Inflammatory macrophage treated with lipopolysaccharide for 1 hour (primary cell): ENCODE measurements at regions not wholly inside any gene's neighbourhood (a gene's known extent, or its start where the extent isn't known, plus 50 kb on each side); places are given as distances from the start of the nearest gene placed in this dataset.

Source experiments
- DNase-seq, 2 donors: peaks; one replicate each; pipeline ENCODE4 v3.0.0-alpha.2; 2020 to 2022

- no peak for DNase-seq
These were observed 1281.8 kb upstream of the MAP3K7 start for GRCh38 chr6:91868539-91869202.

- DNase-seq, result no peak
These were observed 1279.0 kb upstream of the MAP3K7 start for GRCh38 chr6:91865889-91866288.

DNA sequence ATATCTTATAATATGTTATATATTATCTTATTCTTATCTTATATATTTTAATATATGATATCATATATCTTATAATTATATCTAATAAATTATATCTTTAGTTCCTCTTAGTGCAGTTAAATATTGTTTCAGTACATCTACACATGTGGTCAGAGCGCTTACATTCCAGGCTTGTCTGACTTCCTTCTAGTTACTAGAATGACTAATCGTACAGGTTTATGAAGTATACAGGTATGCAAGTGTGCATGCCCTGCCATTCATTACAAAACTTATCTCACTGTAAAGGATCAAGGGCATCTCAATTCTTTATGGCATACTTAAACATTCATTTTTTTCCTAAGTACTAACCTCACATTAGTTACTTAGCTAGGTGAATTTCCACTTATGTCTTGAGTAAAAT, 1278.0 kb upstream of the MAP3K7 start:
- DNase-seq, result no peak

- DNase-seq, result no peak
These were observed 1273.9 kb upstream of the MAP3K7 start for GRCh38 chr6:91860541-91861335.

- no peak for DNase-seq
These were observed 1265.4 kb upstream of the MAP3K7 start for GRCh38 chr6:91852252-91852651.

DNA sequence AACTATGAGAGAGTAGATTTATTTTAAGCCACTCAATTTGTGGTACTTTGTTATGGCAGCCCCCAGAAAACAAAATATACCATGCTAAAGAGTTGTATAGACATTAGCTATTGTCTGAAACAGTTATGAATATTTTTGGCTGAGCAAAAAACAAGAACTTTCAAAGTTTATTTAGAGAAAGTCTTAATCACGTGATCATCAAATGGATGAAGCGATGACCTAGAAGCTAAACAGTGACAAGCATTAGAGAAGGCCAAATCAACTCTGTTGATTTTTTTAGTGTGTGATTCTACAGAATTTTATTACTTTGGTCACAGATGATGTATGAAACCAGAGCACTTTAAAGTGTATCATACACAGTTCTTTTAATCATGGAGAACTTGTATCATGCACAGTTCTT, 1247.9 kb upstream of the MAP3K7 start:
- no peak for DNase-seq

DNA sequence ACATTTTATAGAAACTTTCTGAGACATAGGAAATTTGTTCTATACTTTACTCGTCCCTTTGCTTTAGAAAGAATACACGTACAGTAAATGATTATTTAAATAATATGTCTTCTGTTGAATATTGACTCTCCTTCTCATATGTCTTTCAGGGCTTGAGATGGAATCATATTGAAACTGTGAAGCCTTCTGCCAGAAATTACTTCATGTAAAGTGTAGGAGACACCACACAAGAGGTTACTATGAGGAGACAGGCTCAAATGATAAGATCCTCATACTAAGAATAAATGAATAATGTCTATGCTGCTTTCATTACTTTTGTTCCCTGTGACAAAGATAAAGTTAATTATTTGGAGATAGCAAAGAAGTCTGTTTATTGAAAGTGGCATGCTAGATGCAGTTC, 1240.3 kb upstream of the MAP3K7 start:
- no peak for DNase-seq

GRCh38 chr6:91826128-91826527, 1239.3 kb upstream of the MAP3K7 start:
- DNase-seq, result no peak

DNA sequence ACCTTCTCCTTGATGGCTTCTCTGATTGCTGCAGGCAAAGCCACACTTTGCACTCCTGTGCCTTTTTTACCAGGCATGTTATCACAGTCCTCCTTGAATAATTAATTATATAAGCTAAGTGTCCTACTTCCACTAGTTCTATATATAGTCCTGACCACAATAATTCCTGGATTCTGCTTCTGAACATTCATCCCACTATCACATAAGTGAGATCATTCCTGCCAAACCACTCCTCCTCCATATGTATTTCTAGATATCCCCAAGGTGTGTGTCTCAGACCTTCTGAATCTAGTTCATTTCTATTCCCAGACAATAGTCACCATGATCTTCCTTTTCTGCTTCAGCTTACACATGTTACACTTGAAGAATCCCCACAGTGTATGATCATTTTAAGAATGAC, 1237.5 kb upstream of the MAP3K7 start:
- no peak for DNase-seq

DNA sequence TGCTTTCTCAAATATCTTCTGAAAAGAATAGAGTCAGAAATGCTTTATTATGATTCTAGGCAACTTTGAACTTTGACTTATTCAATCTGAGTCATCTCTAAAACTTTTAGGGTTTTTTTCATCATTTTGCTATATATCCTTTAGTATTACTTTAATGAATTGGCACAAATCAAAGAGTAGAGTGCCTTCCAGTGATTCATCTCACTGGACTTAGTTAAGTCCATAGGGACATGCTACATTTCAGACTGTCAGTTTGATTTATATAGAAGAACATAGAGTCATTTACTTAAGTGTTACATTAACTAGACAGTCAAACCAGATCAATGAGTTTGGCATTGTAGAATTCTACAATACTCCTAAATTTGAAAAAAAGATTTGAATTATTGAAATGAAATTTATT, 1235.7 kb upstream of the MAP3K7 start:
- no peak for DNase-seq

- no peak for DNase-seq
These were observed 1229.5 kb upstream of the MAP3K7 start for GRCh38 chr6:91816335-91816734.

GRCh38 chr6:91813641-91814040, 1226.8 kb upstream of the MAP3K7 start:
- DNase-seq, result no peak

- DNase-seq, result no peak
These were observed 1225.9 kb upstream of the MAP3K7 start for GRCh38 chr6:91812596-91813274.

DNA sequence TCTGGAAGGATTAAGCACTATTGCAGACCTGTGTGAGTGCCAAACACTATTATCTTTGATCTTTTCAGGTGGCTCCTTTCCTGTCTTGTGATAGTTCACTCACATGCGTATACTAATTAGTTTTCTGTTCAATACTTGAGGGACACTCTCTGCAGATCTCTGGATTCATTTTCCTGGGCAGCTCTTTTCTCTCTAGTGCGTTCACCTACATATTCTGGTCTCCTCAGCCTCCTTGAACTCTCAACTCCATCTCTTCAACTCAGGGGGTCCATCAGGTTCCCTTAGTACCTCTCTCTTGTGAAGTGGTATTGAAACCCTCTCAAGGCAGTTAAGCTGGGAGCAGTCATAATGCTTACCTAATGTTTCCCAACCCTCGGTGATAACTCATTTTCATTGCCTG, 1218.1 kb upstream of the MAP3K7 start:
- no peak for DNase-seq

- no peak for DNase-seq
These were observed 1215.6 kb upstream of the MAP3K7 start for GRCh38 chr6:91802431-91802830.

GRCh38 chr6:91796603-91797002, 1209.7 kb upstream of the MAP3K7 start:
- no peak for DNase-seq

- DNase-seq, result no peak
These were observed 1201.6 kb upstream of the MAP3K7 start for GRCh38 chr6:91788501-91788900.

GRCh38 chr6:91786474-91787184, 1199.8 kb upstream of the MAP3K7 start:
- no peak for DNase-seq

DNA sequence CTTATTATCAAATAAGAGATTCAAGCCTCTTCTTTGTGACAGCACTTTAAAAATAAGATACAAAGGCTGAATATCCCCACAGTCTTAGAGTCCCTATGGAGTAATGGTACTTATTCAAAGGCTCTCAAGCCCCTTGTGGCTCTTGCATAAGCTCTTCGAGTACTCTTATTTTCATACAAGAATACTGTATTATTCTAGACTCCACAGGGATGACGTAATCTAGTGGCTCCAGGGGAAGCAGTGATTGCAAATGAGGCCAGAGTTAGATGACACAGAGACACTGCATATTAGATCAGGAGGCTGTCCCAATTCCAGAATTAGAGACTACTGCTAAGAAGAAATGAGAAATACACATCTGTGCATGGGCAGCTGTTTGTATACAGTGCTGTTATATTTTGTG, 1195.9 kb upstream of the MAP3K7 start:
- no peak for DNase-seq

DNA sequence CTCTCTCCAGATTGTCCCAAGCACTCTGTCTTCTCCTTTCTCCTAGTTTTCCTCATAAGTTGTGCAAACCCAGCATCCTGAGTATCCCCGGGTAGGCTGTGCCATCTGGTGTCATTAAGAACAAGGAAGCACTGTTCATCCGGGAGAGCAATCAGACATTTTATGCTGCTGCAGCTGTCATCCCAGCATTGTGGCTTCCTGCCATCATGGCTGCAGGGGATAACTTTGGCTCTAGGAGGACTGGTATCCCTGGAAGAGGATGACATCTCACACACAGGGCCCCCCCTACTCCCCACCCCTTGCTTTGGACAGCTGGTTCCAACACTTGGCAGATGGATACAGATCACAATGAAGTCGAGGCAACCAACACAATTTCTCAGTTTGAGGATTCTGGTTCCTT, 1195.1 kb upstream of the MAP3K7 start:
- no peak for DNase-seq

- no peak for DNase-seq
These were observed 1193.4 kb upstream of the MAP3K7 start for GRCh38 chr6:91780270-91780669.

GRCh38 chr6:91761621-91762020, 1174.7 kb upstream of the MAP3K7 start:
- no peak for DNase-seq

- DNase-seq, result no peak
These were observed 1167.8 kb upstream of the MAP3K7 start for GRCh38 chr6:91754691-91755090.
